HEK293 (cell line): ENCODE measurements at regions not wholly inside any gene's neighbourhood (a gene's known extent, or its start where the extent isn't known, plus 50 kb on each side); places are given as distances from the start of the nearest gene placed in this dataset.

Source experiments
- CTCF ChIA-PET: fragments of 350-600 bp; formaldehyde crosslinking; extraction: SDS; loops from one replicate; lab custom pipeline; 2021; ENCODE audit warnings: antibody characterized with exemption; lab: Yijun Ruan, JAX
- POLR2A ChIA-PET: fragments of 300-600 bp; formaldehyde crosslinking; extraction: SDS; loops from one replicate; lab custom pipeline; 2020; ENCODE audit warnings: antibody characterized with exemption, inconsistent platforms; lab: Yijun Ruan, JAX
- H3K27ac ChIP-seq: fragments of 200-500 bp; sonication (Bioruptor generic); 2 replicates; pipeline ENCODE4 v1.5.1; 2014; ENCODE audit warnings: low read depth, low read length, control low read depth, inconsistent platforms; ENCODE audit errors: extremely low read depth
- H3K36me3 ChIP-seq, 2 experiments: fragments of 200-500 bp in 1 of 2; sonication (Bioruptor generic) in 1 of 2; 1 replicate in 1 of 2; 2 replicates in 1 of 2; pipeline ENCODE4 v1.5.1; 2014 to 2017; ENCODE audit warnings: inconsistent platforms in 2 of 2, low read length in 2 of 2; ENCODE audit not compliant: control insufficient read depth in 2 of 2, insufficient read depth in 1 of 2
- H3K4me1 ChIP-seq: fragments of 200-500 bp; sonication (Bioruptor generic); 2 replicates; pipeline ENCODE4 v1.5.1; 2014; ENCODE audit warnings: mild to moderate bottlenecking, low read length, inconsistent platforms; ENCODE audit not compliant: control insufficient read depth, insufficient read depth
- H3K4me3 ChIP-seq: 2 replicates; pipeline ENCODE4 v1.5.1; 2011; ENCODE audit warnings: low read depth, mild to moderate bottlenecking, control low read depth, low read length, moderate library complexity
- H3K9me3 ChIP-seq: fragments of 200-500 bp; sonication (Bioruptor generic); 2 replicates; pipeline ENCODE4 v1.5.1; 2014; ENCODE audit warnings: low read depth, low read length, inconsistent platforms; ENCODE audit not compliant: control insufficient read depth, insufficient read depth
- GLI4 ChIP-seq: fragments of 450-650 bp; formaldehyde crosslinking; IDR thresholded peaks from 2 replicates; pipeline ENCODE4 v1.5.1; 2016; ENCODE audit warnings: missing biosample characterization, missing genetic modification characterization
- IKZF3 ChIP-seq: fragments of 450-650 bp; IDR thresholded peaks from 2 replicates; pipeline ENCODE4 v1.5.0; 2018; ENCODE audit warnings: missing biosample characterization, mild to moderate bottlenecking, missing genetic modification characterization, moderate library complexity
- INSM2 ChIP-seq: fragments of 450-650 bp; formaldehyde crosslinking; IDR thresholded peaks from 2 replicates; pipeline ENCODE4 v1.5.1; 2016; ENCODE audit warnings: missing biosample characterization, missing genetic modification characterization
- KLF7 ChIP-seq: fragments of 450-650 bp; formaldehyde crosslinking; IDR thresholded peaks from 2 replicates; pipeline ENCODE4 v1.5.1; 2016; ENCODE audit warnings: missing biosample characterization, missing genetic modification characterization, borderline replicate concordance
- WT1 ChIP-seq: fragments of 450-650 bp; formaldehyde crosslinking; IDR thresholded peaks from 2 replicates; pipeline ENCODE4 v1.5.1; 2016; ENCODE audit warnings: missing biosample characterization, missing genetic modification characterization
- YY2 ChIP-seq: fragments of 450-650 bp; formaldehyde crosslinking; IDR thresholded peaks from 2 replicates; pipeline ENCODE4 v1.5.1; 2016; ENCODE audit warnings: missing biosample characterization, missing genetic modification characterization
- ZBTB49 ChIP-seq: fragments of 450-650 bp; formaldehyde crosslinking; IDR thresholded peaks from 2 replicates; pipeline ENCODE4 v1.5.1; 2016; ENCODE audit warnings: missing biosample characterization, missing genetic modification characterization, low read depth
- ZBTB8A ChIP-seq: fragments of 450-650 bp; formaldehyde crosslinking; IDR thresholded peaks from 2 replicates; pipeline ENCODE4 v1.5.1; 2016; ENCODE audit warnings: missing biosample characterization, missing genetic modification characterization
- ZNF148 ChIP-seq: fragments of 450-650 bp; formaldehyde crosslinking; IDR thresholded peaks from 2 replicates; pipeline ENCODE4 v1.5.0; 2017; ENCODE audit warnings: missing biosample characterization, missing genetic modification characterization, borderline replicate concordance
- ZNF202 ChIP-seq: fragments of 450-650 bp; formaldehyde crosslinking; IDR thresholded peaks from 2 replicates; pipeline ENCODE4 v1.5.1; 2016; ENCODE audit warnings: missing biosample characterization, missing genetic modification characterization, borderline replicate concordance
- ZNF266 ChIP-seq: fragments of 450-650 bp; formaldehyde crosslinking; IDR thresholded peaks from 2 replicates; pipeline ENCODE4 v1.5.1; 2016; ENCODE audit warnings: missing biosample characterization, missing genetic modification characterization, low read depth
- ZNF350 ChIP-seq: fragments of 450-650 bp; formaldehyde crosslinking; IDR thresholded peaks from 2 replicates; pipeline ENCODE4 v1.5.0; 2017; ENCODE audit warnings: missing biosample characterization, mild to moderate bottlenecking, missing genetic modification characterization
- ZNF48 ChIP-seq: fragments of 450-650 bp; formaldehyde crosslinking; IDR thresholded peaks from 2 replicates; pipeline ENCODE4 v1.5.1; 2016; ENCODE audit warnings: missing biosample characterization, missing genetic modification characterization
- ZNF529 ChIP-seq: fragments of 450-650 bp; formaldehyde crosslinking; IDR thresholded peaks from 2 replicates; pipeline ENCODE4 v1.5.1; 2017; ENCODE audit warnings: missing genetic modification characterization, missing biosample characterization; ENCODE audit not compliant: insufficient replicate concordance
- ZNF639 ChIP-seq: fragments of 450-650 bp; formaldehyde crosslinking; IDR thresholded peaks from 2 replicates; pipeline ENCODE4 v1.5.1; 2016; ENCODE audit warnings: missing biosample characterization, missing genetic modification characterization
- ZNF704 ChIP-seq: fragments of 450-650 bp; formaldehyde crosslinking; IDR thresholded peaks from 2 replicates; pipeline ENCODE4 v1.5.1; 2016; ENCODE audit warnings: missing biosample characterization, missing genetic modification characterization
- ZSCAN4 ChIP-seq: fragments of 450-650 bp; formaldehyde crosslinking; IDR thresholded peaks from 2 replicates; pipeline ENCODE4 v1.5.1; 2017; ENCODE audit warnings: missing biosample characterization, missing genetic modification characterization

- H3K4me1 ChIP-seq: no peaks in the 10 kb centered on the region
- TF ChIP-seq ZBTB8A (tag by site-specific recombination) (no peak), KLF7 (tag by site-specific recombination) (no peak), ZNF266 (tag by site-specific recombination) (no peak), ZNF639 (tag by site-specific recombination) (no peak)
- TF ChIP-seq, all 188 proteins: peak for 0
- POLR2A ChIA-PET: no interaction called here
- no peaks in the 10 kb centered on the region for H3K9me3 ChIP-seq
- H3K4me3 ChIP-seq: no peak overlapping the region
- H3K36me3 ChIP-seq: no peaks in the 10 kb centered on the region
- no peak overlapping the region for H3K27ac ChIP-seq
- CTCF ChIA-PET: no interaction called here
Observed at GRCh38 chr3:135755330-135756105, 210.0 kb upstream of the PPP2R3A start.

- POLR2A ChIA-PET: no interaction called here
- no peak overlapping the region for H3K27ac ChIP-seq
- no peak overlapping the region for H3K4me3 ChIP-seq
- H3K9me3 ChIP-seq: no peaks in the 10 kb centered on the region
- no peaks in the 10 kb centered on the region for H3K36me3 ChIP-seq
- no peak for TF ChIP-seq INSM2 (tag by site-specific recombination)
- TF ChIP-seq ZBTB49 (tag by site-specific recombination): no peak
- no peak for TF ChIP-seq YY2 (tag by site-specific recombination)
- TF ChIP-seq ZNF48 (tag by site-specific recombination): no peak
- no peak for TF ChIP-seq ZNF350 (tag by site-specific recombination)
- no peak for TF ChIP-seq GLI4
- TF ChIP-seq ZNF704 (tag by site-specific recombination): no peak
- CTCF ChIA-PET: no interaction called here
- no peaks in the 10 kb centered on the region for H3K4me1 ChIP-seq
Observed at GRCh38 chr3:135756106-135756668, 209.3 kb upstream of the PPP2R3A start.

- no peaks in the 10 kb centered on the region for H3K36me3 ChIP-seq
- no peak overlapping the region for H3K4me3 ChIP-seq
- ChIA-PET POLR2A (no interaction called here), CTCF (no interaction called here)
- no peaks in the 10 kb centered on the region for H3K4me1 ChIP-seq
- H3K27ac ChIP-seq: no peak overlapping the region
- no peaks in the 10 kb centered on the region for H3K9me3 ChIP-seq
- TF ChIP-seq ZSCAN4 (tag by site-specific recombination) (no peak), ZNF48 (tag by site-specific recombination) (no peak), KLF7 (tag by site-specific recombination) (no peak), IKZF3 (tag by site-specific recombination) (no peak), WT1 (tag by site-specific recombination) (no peak), ZNF148 (tag by site-specific recombination) (no peak), ZNF529 (no peak), ZNF202 (tag by site-specific recombination) (no peak)
Observed at GRCh38 chr3:135757421-135757820, 208.1 kb upstream of the PPP2R3A start.
